Astrocyte (in vitro differentiated cells and primary cell): ENCODE measurements at regions not wholly inside any gene's neighbourhood (a gene's known extent, or its start where the extent isn't known, plus 50 kb on each side); places are given as distances from the start of the nearest gene placed in this dataset.
A peak's percentile ranks its signal among the peaks of the same experiment; 100 is the strongest.

ENCODE experiments used
- DNase-seq: peaks from one replicate; pipeline ENCODE4 v3.0.0-alpha.2; 2010; ENCODE audit warnings: low read depth
- FAIRE-seq: peaks from 2 replicates; lab custom pipeline; 2011; peaks lifted over from hg19 to GRCh38; lab: Jason Lieb, UNC
- H2AFZ ChIP-seq: 2 replicates; pipeline ENCODE4 v1.6.0; 2012; ENCODE audit warnings: low read depth, low read length, inconsistent platforms
- H3K27ac ChIP-seq: 2 replicates; pipeline ENCODE4 v1.5.1; 2011; ENCODE audit warnings: low read depth, low read length, inconsistent platforms
- H3K27me3 ChIP-seq: 2 replicates; pipeline ENCODE4 v1.6.0; 2011; ENCODE audit warnings: low read length, inconsistent platforms; ENCODE audit not compliant: insufficient read depth
- H3K36me3 ChIP-seq: 2 replicates; pipeline ENCODE4 v1.5.1; 2011; ENCODE audit warnings: low read length, inconsistent platforms; ENCODE audit not compliant: insufficient read depth
- H3K4me1 ChIP-seq: 2 replicates; pipeline ENCODE4 v1.5.1; 2011; ENCODE audit warnings: low read length, inconsistent platforms; ENCODE audit not compliant: insufficient read depth
- H3K4me2 ChIP-seq: 2 replicates; pipeline ENCODE4 v1.6.0; 2012; ENCODE audit warnings: low read length, inconsistent platforms
- H3K4me3 ChIP-seq: 2 replicates; pipeline ENCODE4 v1.5.1; 2011; ENCODE audit warnings: low read depth, mild to moderate bottlenecking, low read length, inconsistent platforms; ENCODE audit not compliant: insufficient read depth
- H3K79me2 ChIP-seq: 2 replicates; pipeline ENCODE4 v1.6.0; 2012; ENCODE audit warnings: mild to moderate bottlenecking, low read length, inconsistent platforms; ENCODE audit not compliant: insufficient read depth
- H3K9ac ChIP-seq: 2 replicates; pipeline ENCODE4 v1.6.0; 2012; ENCODE audit warnings: mild to moderate bottlenecking, low read length, inconsistent platforms
- H3K9me3 ChIP-seq: 2 replicates; pipeline ENCODE4 v1.5.1; 2012; ENCODE audit warnings: low read depth, mild to moderate bottlenecking, low read length, inconsistent platforms; ENCODE audit not compliant: insufficient read depth
- H4K20me1 ChIP-seq: 2 replicates; pipeline ENCODE4 v1.6.0; 2012; ENCODE audit warnings: low read length, inconsistent platforms; ENCODE audit not compliant: insufficient read depth
- H3K27ac Mint-ChIP-seq: one replicate; pipeline ENCODE4 v1.8.0; 2021; ENCODE audit warnings: mild to moderate bottlenecking, mixed read lengths; ENCODE audit not compliant: unreplicated experiment
- H3K27me3 Mint-ChIP-seq: one replicate; pipeline ENCODE4 v1.8.0; 2021; ENCODE audit warnings: low read depth, mixed read lengths; ENCODE audit not compliant: unreplicated experiment
- H3K36me3 Mint-ChIP-seq: one replicate; pipeline ENCODE4 v1.8.0; 2021; ENCODE audit warnings: low read depth, mixed read lengths; ENCODE audit not compliant: unreplicated experiment
- H3K4me1 Mint-ChIP-seq: one replicate; pipeline ENCODE4 v1.8.0; 2021; ENCODE audit warnings: low read depth, mixed read lengths; ENCODE audit not compliant: unreplicated experiment
- H3K4me3 Mint-ChIP-seq: one replicate; pipeline ENCODE4 v1.8.0; 2021; ENCODE audit warnings: mild to moderate bottlenecking, moderate library complexity, mixed read lengths; ENCODE audit not compliant: unreplicated experiment
- H3K9me3 Mint-ChIP-seq: one replicate; pipeline ENCODE4 v1.8.0; 2021; ENCODE audit warnings: mild to moderate bottlenecking, mixed read lengths; ENCODE audit not compliant: unreplicated experiment
- CTCF ChIP-seq: IDR thresholded peaks from 2 replicates; pipeline ENCODE4 v1.5.1; 2011; ENCODE audit warnings: low read depth, mild to moderate bottlenecking, inconsistent platforms, low read length, moderate library complexity; ENCODE audit not compliant: insufficient read depth
- EZH2 ChIP-seq: IDR thresholded peaks from 2 replicates; pipeline ENCODE4 v1.6.1; 2012; ENCODE audit warnings: mild to moderate bottlenecking, low read length, inconsistent platforms; ENCODE audit not compliant: insufficient read depth

- Histone ChIP-seq H3K27me3 (no peaks in the 10 kb centered on the region), H3K27ac (no peak overlapping the region), H3K36me3 (no peaks in the 10 kb centered on the region)
These were observed 136.0 kb downstream of the OPN5 start for GRCh38 chr6:47917811-47918210.

GRCh38 chr6:47917202-47917601, 135.4 kb downstream of the OPN5 start:
- DNase-seq, result no peak
- peak; percentile 52 for FAIRE-seq

More at GRCh38 chr6:47917811-47918210, 136.0 kb downstream of the OPN5 start:
- Histone ChIP-seq H3K4me3 (no peak overlapping the region), H2AFZ (no peak overlapping the region), H3K79me2 (no peaks in the 10 kb centered on the region), H3K9me3 (peaks cover 2% of the 10 kb centered on the region), H3K9ac (no peak overlapping the region), H3K4me1 (no peaks in the 10 kb centered on the region), H4K20me1 (no peaks in the 10 kb centered on the region), H3K4me2 (no peak overlapping the region)
- H3K27me3 Mint-ChIP-seq, result no peaks in the 10 kb centered on the region
- peaks cover 2% of the 10 kb centered on the region for H3K36me3 Mint-ChIP-seq
- H3K4me1 Mint-ChIP-seq, result peaks cover 2% of the 10 kb centered on the region
- no peak for DNase-seq
- no peak for FAIRE-seq
- H3K27ac Mint-ChIP-seq, result no peak overlapping the region
- H3K4me3 Mint-ChIP-seq, result no peak overlapping the region
- no peaks in the 10 kb centered on the region for H3K9me3 Mint-ChIP-seq
- TF ChIP-seq EZH2 (no peak), CTCF (no peak)

More at GRCh38 chr6:47917202-47917601, 135.4 kb downstream of the OPN5 start:
- H3K27ac ChIP-seq, result no peak overlapping the region
- no peaks in the 10 kb centered on the region for H3K79me2 ChIP-seq
- no peaks in the 10 kb centered on the region for H3K4me1 ChIP-seq
- Mint-ChIP-seq H3K4me3 (no peak overlapping the region), H3K27me3 (no peaks in the 10 kb centered on the region), H3K36me3 (peaks cover 2% of the 10 kb centered on the region), H3K4me1 (peaks cover 2% of the 10 kb centered on the region), H3K9me3 (no peaks in the 10 kb centered on the region), H3K27ac (no peak overlapping the region)
- no peak overlapping the region for H2AFZ ChIP-seq
- no peak overlapping the region for H3K4me3 ChIP-seq
- H3K9ac ChIP-seq, result no peak overlapping the region
- no peaks in the 10 kb centered on the region for H3K27me3 ChIP-seq
- peaks cover 2% of the 10 kb centered on the region for H3K9me3 ChIP-seq
- H4K20me1 ChIP-seq, result no peaks in the 10 kb centered on the region
- no peak for TF ChIP-seq CTCF
- TF ChIP-seq EZH2, result no peak
- H3K36me3 ChIP-seq, result no peaks in the 10 kb centered on the region
- no peak overlapping the region for H3K4me2 ChIP-seq
